GM12892 (cell line): ENCODE measurements at regions not wholly inside any gene's neighbourhood (a gene's known extent, or its start where the extent isn't known, plus 50 kb on each side); places are given as distances from the start of the nearest gene placed in this dataset.

Source experiments
- POLR2A ChIP-seq: IDR thresholded peaks from 2 replicates; pipeline ENCODE4 v1.6.1; 2011; ENCODE audit warnings: low read depth, low read length, control low read depth
- POLR2AphosphoS5 ChIP-seq: IDR thresholded peaks from 2 replicates; pipeline ENCODE4 v1.6.1; 2011; ENCODE audit warnings: low read depth, low read length, control low read depth

- no peak for TF ChIP-seq POLR2A
- no peak for TF ChIP-seq POLR2AphosphoS5
These were observed 464.5 kb downstream of the GXYLT1 start for GRCh38 chr12:41680155-41680554.
